ENCODE measurements at regions not wholly inside any gene's neighbourhood (a gene's known extent, or its start where the extent isn't known, plus 50 kb on each side); places are given as distances from the start of the nearest gene placed in this dataset.

DNA sequence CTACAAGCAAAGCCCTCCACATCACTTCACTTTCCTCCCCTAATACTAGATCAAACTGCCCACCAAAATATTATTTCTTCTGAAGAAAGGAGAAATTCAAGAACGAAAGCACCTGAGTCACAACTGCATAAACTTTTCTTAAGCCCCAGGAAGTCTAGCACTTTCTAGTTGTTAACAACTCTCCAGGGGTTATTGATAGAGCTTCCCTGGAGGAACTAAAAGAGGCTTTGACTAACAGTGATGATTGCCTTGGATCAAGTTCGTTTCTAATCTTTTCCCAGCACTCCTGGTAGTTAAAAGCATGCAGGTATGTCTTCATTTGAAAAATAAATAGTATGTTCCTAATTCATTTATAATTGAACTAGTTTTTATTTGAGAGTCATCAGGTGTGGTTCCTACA is 917.0 kb downstream of the TUSC7 start:
- TF ChIP-seq, protein P1, sequence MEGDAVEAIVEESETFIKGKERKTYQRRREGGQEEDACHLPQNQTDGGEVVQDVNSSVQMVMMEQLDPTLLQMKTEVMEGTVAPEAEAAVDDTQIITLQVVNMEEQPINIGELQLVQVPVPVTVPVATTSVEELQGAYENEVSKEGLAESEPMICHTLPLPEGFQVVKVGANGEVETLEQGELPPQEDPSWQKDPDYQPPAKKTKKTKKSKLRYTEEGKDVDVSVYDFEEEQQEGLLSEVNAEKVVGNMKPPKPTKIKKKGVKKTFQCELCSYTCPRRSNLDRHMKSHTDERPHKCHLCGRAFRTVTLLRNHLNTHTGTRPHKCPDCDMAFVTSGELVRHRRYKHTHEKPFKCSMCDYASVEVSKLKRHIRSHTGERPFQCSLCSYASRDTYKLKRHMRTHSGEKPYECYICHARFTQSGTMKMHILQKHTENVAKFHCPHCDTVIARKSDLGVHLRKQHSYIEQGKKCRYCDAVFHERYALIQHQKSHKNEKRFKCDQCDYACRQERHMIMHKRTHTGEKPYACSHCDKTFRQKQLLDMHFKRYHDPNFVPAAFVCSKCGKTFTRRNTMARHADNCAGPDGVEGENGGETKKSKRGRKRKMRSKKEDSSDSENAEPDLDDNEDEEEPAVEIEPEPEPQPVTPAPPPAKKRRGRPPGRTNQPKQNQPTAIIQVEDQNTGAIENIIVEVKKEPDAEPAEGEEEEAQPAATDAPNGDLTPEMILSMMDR (IDR thresholded peaks at IDR 0.05), result no peak
- TF ChIP-seq POLR2A (IDR thresholded peaks at IDR 0.05), result no peak
